Smooth muscle cell (in vitro differentiated cells): ENCODE measurements at regions not wholly inside any gene's neighbourhood (a gene's known extent, or its start where the extent isn't known, plus 50 kb on each side); places are given as distances from the start of the nearest gene placed in this dataset.

Experiments used
- DNase-seq: peaks from one replicate; lab custom pipeline; 2025; ENCODE audit not compliant: unreplicated experiment; lab: John Stamatoyannopoulos, UW
- H2AFZ ChIP-seq: fragments of 200-600 bp; sonication (generic); 2 replicates; pipeline ENCODE4 v1.6.0; 2016; ENCODE audit warnings: antibody characterized with exemption, low read depth, mild to moderate bottlenecking
- H3F3A ChIP-seq: fragments of 200-600 bp; sonication (generic); 2 replicates; pipeline ENCODE4 v1.6.0; 2017; ENCODE audit warnings: antibody characterized with exemption, low read depth
- H3K27ac ChIP-seq: fragments of 200-600 bp; sonication (generic); 2 replicates; pipeline ENCODE4 v1.5.1; 2016; ENCODE audit warnings: low read depth, mild to moderate bottlenecking
- H3K27me3 ChIP-seq: fragments of 200-600 bp; sonication (generic); 2 replicates; pipeline ENCODE4 v1.6.1; 2016; ENCODE audit warnings: low read depth, mild to moderate bottlenecking
- H3K36me3 ChIP-seq: fragments of 200-600 bp; sonication (generic); 2 replicates; pipeline ENCODE4 v1.5.1; 2016; ENCODE audit warnings: low read depth
- H3K4me1 ChIP-seq: fragments of 200-600 bp; sonication (generic); 2 replicates; pipeline ENCODE4 v1.5.1; 2016; ENCODE audit warnings: low read depth
- H3K4me2 ChIP-seq: fragments of 200-600 bp; sonication (generic); 2 replicates; pipeline ENCODE4 v1.6.0; 2016; ENCODE audit warnings: mild to moderate bottlenecking
- H3K4me3 ChIP-seq: fragments of 200-600 bp; sonication (generic); 2 replicates; pipeline ENCODE4 v1.5.1; 2016; ENCODE audit warnings: mild to moderate bottlenecking
- H3K79me2 ChIP-seq: fragments of 200-600 bp; sonication (generic); 2 replicates; pipeline ENCODE4 v1.6.0; 2016; ENCODE audit warnings: low read depth, mild to moderate bottlenecking
- H3K9ac ChIP-seq: fragments of 200-600 bp; sonication (generic); 2 replicates; pipeline ENCODE4 v1.6.0; 2016; ENCODE audit warnings: low read depth
- H3K9me3 ChIP-seq: fragments of 200-600 bp; sonication (generic); replicated peaks from 2 replicates; pipeline ENCODE4 v1.5.1; 2016; ENCODE audit warnings: low read depth
- H4K20me1 ChIP-seq: fragments of 200-600 bp; sonication (generic); 2 replicates; pipeline ENCODE4 v1.6.0; 2016; ENCODE audit warnings: low read depth
- WGBS: methylation state at CpG from one replicate; pipeline ENCODE4 v1.1.7; 2016; ENCODE audit warnings: low lambda C conversion rate; 5-methylcytosine and 5-hydroxymethylcytosine counted together
- TF ChIP-seq, protein P1 (sequence below): fragments of 200-600 bp; sonication (generic); IDR thresholded peaks from 2 replicates; pipeline ENCODE4 v1.5.1; 2017; ENCODE audit warnings: borderline replicate concordance, mild to moderate bottlenecking, antibody characterized with exemption; ENCODE audit not compliant: insufficient read depth, poor library complexity, severe bottlenecking

DNA sequence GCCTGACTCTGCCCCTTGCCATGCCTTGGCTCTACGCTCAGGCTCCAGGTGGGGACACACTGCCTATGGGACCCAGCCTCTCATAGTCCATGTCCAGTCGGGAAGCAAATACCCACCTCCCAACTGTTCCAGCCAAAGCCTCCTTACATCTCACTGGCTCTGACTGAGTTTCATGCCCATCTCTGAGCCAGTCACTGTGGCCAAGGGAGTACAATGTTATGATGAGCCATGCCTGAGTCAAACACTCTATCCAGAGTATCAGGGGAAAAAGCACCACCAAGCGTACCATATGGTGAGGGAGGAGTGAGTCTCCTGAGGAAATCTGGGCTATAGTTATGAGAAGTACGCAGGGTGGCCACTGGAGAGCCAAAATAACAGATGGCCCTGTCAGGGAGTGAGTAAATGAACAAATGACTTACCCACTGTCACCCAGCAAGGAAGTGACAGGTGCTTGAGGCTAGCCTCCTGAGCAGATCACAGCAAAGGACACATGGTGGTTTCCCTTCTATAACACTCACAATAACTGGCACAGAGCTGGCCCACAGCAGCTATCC is 236.6 kb upstream of the GJB5 start:
- Histone ChIP-seq H3K27me3 (no peaks in the 10 kb centered on the region), H3K9ac (no peak overlapping the region), H3K79me2 (no peaks in the 10 kb centered on the region), H3F3A (no peaks in the 10 kb centered on the region), H3K4me2 (no peak overlapping the region), H3K4me1 (no peaks in the 10 kb centered on the region), H3K4me3 (no peak overlapping the region), H4K20me1 (no peaks in the 10 kb centered on the region), H3K9me3 (peaks cover 6% of the 10 kb centered on the region), H2AFZ (no peak overlapping the region), H3K36me3 (no peaks in the 10 kb centered on the region), H3K27ac (no peak overlapping the region)
- no peak for DNase-seq
- TF ChIP-seq, protein P1, sequence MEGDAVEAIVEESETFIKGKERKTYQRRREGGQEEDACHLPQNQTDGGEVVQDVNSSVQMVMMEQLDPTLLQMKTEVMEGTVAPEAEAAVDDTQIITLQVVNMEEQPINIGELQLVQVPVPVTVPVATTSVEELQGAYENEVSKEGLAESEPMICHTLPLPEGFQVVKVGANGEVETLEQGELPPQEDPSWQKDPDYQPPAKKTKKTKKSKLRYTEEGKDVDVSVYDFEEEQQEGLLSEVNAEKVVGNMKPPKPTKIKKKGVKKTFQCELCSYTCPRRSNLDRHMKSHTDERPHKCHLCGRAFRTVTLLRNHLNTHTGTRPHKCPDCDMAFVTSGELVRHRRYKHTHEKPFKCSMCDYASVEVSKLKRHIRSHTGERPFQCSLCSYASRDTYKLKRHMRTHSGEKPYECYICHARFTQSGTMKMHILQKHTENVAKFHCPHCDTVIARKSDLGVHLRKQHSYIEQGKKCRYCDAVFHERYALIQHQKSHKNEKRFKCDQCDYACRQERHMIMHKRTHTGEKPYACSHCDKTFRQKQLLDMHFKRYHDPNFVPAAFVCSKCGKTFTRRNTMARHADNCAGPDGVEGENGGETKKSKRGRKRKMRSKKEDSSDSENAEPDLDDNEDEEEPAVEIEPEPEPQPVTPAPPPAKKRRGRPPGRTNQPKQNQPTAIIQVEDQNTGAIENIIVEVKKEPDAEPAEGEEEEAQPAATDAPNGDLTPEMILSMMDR: no peak
- 86% methylated on average over 4 of the region's 4 CpGs for WGBS

DNA sequence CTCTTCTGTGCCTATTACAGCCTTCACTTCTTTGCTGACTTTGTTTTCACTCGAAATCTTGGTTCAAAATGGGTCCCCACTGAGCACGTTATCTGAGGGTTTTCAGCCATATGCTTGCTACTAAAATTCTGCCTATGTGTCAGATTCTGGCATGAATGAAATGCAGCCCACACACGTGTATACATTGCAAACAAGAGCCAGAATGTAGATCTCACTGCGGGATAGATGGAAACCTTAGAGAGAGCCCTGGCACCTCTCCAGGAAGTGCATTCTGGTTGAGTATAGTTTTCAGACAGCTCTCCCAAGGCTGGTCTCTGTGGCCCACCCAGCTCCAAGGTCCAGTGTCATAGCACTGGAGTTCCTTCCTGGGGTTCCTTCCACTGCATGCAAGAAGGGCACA is 234.7 kb upstream of the GJB5 start:
- no peaks in the 10 kb centered on the region for H3K4me1 ChIP-seq
- no peaks in the 10 kb centered on the region for H3K36me3 ChIP-seq
- 61% methylated on average over 4 of the region's 4 CpGs for WGBS
- H3K27me3 ChIP-seq: no peaks in the 10 kb centered on the region
- H3K4me3 ChIP-seq: no peak overlapping the region
- no peak for DNase-seq
- H4K20me1 ChIP-seq: no peaks in the 10 kb centered on the region
- TF ChIP-seq, protein P1: no peak
- H3K27ac ChIP-seq: no peak overlapping the region
- H3K4me2 ChIP-seq: no peak overlapping the region
- no peak overlapping the region for H2AFZ ChIP-seq
- H3K9ac ChIP-seq: no peak overlapping the region
- H3K79me2 ChIP-seq: no peaks in the 10 kb centered on the region
- no peaks in the 10 kb centered on the region for H3K9me3 ChIP-seq
- H3F3A ChIP-seq: no peaks in the 10 kb centered on the region

DNA sequence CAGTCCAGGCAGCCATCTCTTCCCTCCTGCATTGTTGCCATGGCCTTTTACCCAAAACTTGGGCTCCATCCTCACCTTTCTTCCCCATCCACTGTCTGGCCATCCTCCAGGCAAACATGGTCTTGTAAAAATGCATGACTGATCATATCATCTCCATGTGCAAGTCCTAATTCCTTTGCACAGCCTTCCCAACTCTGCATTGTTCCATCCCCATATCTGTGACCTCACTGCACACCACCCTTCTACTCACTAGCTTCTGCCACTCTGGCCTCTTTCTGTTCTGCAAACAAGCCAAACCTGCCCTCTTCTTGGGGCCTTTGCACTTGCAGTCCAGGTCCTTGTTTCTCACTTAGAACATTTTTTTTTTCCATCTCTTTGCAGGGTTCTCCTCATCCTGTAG is 230.1 kb upstream of the GJB5 start:
- H3K27ac ChIP-seq: no peak overlapping the region
- no peaks in the 10 kb centered on the region for H3K36me3 ChIP-seq
- no peak overlapping the region for H3K9ac ChIP-seq
- H3K79me2 ChIP-seq: no peaks in the 10 kb centered on the region
- H4K20me1 ChIP-seq: no peaks in the 10 kb centered on the region
- H3K27me3 ChIP-seq: peaks cover 4% of the 10 kb centered on the region
- H3K4me1 ChIP-seq: no peaks in the 10 kb centered on the region
- DNase-seq: no peak
- no peaks in the 10 kb centered on the region for H3F3A ChIP-seq
- TF ChIP-seq, protein P1: no peak
- H3K4me3 ChIP-seq: no peak overlapping the region
- no peaks in the 10 kb centered on the region for H3K9me3 ChIP-seq
- no peak overlapping the region for H2AFZ ChIP-seq
- H3K4me2 ChIP-seq: no peak overlapping the region
